HepG2 (cell line): ENCODE measurements at regions not wholly inside any gene's neighbourhood (a gene's known extent, or its start where the extent isn't known, plus 50 kb on each side); places are given as distances from the start of the nearest gene placed in this dataset.

Source experiments
- KLF15 ChIP-seq: sonication (generic); formaldehyde crosslinking; IDR thresholded peaks from 2 replicates; pipeline ENCODE4 v1.8.1; 2023; ENCODE audit warnings: borderline replicate concordance, mild to moderate bottlenecking, inconsistent platforms, missing genetic modification reagents, mixed read lengths
- MIER3 ChIP-seq: IDR thresholded peaks from 2 replicates; pipeline ENCODE4 v1.6.1; 2016; ENCODE audit warnings: missing compliant biosample characterization, borderline replicate concordance
- RBM39 ChIP-seq: fragments of 200-400 bp; formaldehyde crosslinking; IDR thresholded peaks from one replicate; pipeline ENCODE4 v1.6.1; 2018; ENCODE audit warnings: antibody characterized with exemption, mild to moderate bottlenecking, low read depth, low read length; ENCODE audit not compliant: poor library complexity, severe bottlenecking
- TCF12 ChIP-seq, 2 experiments: fragments of 450-650 bp in 1 of 2; sonication (generic) in 1 of 2; formaldehyde crosslinking in 1 of 2; IDR thresholded peaks; 2 replicates each; pipeline versions ENCODE4 v1.6.1 to v1.8.0; 2017 to 2022; ENCODE audit warnings: antibody characterized with exemption in 1 of 2, mild to moderate bottlenecking in 1 of 2, missing genetic modification reagents in 1 of 2, moderate library complexity in 1 of 2
- ZFP41 ChIP-seq: sonication (generic); formaldehyde crosslinking; IDR thresholded peaks from 2 replicates; pipeline ENCODE4 v1.4.0; 2020; ENCODE audit warnings: mild to moderate bottlenecking, missing genetic modification reagents, borderline replicate concordance
- ZHX2 ChIP-seq, 2 experiments: sonication (generic) in 1 of 2; formaldehyde crosslinking in 1 of 2; IDR thresholded peaks; 2 replicates each; pipeline versions ENCODE4 v1.6.1 to v1.9.0; 2014 to 2022; ENCODE audit warnings: antibody characterized with exemption in 1 of 2, borderline replicate concordance in 1 of 2, inconsistent platforms in 1 of 2, low read depth in 1 of 2, missing genetic modification reagents in 1 of 2
- ZNF260 ChIP-seq: sonication (generic); formaldehyde crosslinking; IDR thresholded peaks from 2 replicates; pipeline ENCODE4 v1.4.0; 2020; ENCODE audit warnings: missing genetic modification reagents, low read depth, mild to moderate bottlenecking, borderline replicate concordance
- ZSCAN21 ChIP-seq: sonication (generic); formaldehyde crosslinking; IDR thresholded peaks from 2 replicates; pipeline ENCODE4 v1.8.0; 2022; ENCODE audit warnings: mild to moderate bottlenecking, missing genetic modification reagents, moderate library complexity, borderline replicate concordance
- TF ChIP-seq, protein P1 (sequence below): IDR thresholded peaks from 2 replicates; pipeline ENCODE4 v1.6.1; 2016; ENCODE audit warnings: mild to moderate bottlenecking
- TF ChIP-seq, protein P2 (sequence below): sonication (generic); formaldehyde crosslinking; IDR thresholded peaks from 2 replicates; pipeline ENCODE4 v1.5.1; 2020; ENCODE audit warnings: mild to moderate bottlenecking, moderate library complexity, missing genetic modification reagents
- TF ChIP-seq, protein P3 (sequence below): IDR thresholded peaks from 2 replicates; pipeline ENCODE4 v1.6.1; 2018; ENCODE audit warnings: missing genetic modification reagents, mild to moderate bottlenecking, missing compliant biosample characterization
- TF ChIP-seq, protein P4 (sequence below): sonication (generic); formaldehyde crosslinking; IDR thresholded peaks from 2 replicates; pipeline ENCODE4 v1.4.0; 2020; ENCODE audit warnings: missing genetic modification reagents

- TF ChIP-seq, protein P1, sequence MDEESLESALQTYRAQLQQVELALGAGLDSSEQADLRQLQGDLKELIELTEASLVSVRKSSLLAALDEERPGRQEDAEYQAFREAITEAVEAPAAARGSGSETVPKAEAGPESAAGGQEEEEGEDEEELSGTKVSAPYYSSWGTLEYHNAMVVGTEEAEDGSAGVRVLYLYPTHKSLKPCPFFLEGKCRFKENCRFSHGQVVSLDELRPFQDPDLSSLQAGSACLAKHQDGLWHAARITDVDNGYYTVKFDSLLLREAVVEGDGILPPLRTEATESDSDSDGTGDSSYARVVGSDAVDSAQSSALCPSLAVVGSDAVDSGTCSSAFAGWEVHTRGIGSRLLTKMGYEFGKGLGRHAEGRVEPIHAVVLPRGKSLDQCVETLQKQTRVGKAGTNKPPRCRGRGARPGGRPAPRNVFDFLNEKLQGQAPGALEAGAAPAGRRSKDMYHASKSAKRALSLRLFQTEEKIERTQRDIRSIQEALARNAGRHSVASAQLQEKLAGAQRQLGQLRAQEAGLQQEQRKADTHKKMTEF = peak; percentile 78; the same call in 1 of the 2 replicates
- no peak for TF ChIP-seq ZHX2 (IDR thresholded peaks at IDR 0.05; ENCODE audit: low read depth)
- TF ChIP-seq ZHX2 (CRISPR knock-in tag; IDR thresholded peaks at IDR 0.05; ENCODE audit: borderline replicate concordance) = no peak
- TF ChIP-seq, protein P2, sequence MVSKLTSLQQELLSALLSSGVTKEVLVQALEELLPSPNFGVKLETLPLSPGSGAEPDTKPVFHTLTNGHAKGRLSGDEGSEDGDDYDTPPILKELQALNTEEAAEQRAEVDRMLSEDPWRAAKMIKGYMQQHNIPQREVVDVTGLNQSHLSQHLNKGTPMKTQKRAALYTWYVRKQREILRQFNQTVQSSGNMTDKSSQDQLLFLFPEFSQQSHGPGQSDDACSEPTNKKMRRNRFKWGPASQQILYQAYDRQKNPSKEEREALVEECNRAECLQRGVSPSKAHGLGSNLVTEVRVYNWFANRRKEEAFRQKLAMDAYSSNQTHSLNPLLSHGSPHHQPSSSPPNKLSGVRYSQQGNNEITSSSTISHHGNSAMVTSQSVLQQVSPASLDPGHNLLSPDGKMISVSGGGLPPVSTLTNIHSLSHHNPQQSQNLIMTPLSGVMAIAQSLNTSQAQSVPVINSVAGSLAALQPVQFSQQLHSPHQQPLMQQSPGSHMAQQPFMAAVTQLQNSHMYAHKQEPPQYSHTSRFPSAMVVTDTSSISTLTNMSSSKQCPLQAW = peak; percentile 65
- no peak for TF ChIP-seq KLF15 (CRISPR knock-in tag)
- no peak for TF ChIP-seq ZFP41 (CRISPR knock-in tag)
- TF ChIP-seq ZNF260 (CRISPR knock-in tag) = no peak
- no peak for TF ChIP-seq RBM39
- TF ChIP-seq, protein P3, sequence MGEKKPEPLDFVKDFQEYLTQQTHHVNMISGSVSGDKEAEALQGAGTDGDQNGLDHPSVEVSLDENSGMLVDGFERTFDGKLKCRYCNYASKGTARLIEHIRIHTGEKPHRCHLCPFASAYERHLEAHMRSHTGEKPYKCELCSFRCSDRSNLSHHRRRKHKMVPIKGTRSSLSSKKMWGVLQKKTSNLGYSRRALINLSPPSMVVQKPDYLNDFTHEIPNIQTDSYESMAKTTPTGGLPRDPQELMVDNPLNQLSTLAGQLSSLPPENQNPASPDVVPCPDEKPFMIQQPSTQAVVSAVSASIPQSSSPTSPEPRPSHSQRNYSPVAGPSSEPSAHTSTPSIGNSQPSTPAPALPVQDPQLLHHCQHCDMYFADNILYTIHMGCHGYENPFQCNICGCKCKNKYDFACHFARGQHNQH (CRISPR knock-in tag) = peak; percentile 89
- TF ChIP-seq, protein P4, sequence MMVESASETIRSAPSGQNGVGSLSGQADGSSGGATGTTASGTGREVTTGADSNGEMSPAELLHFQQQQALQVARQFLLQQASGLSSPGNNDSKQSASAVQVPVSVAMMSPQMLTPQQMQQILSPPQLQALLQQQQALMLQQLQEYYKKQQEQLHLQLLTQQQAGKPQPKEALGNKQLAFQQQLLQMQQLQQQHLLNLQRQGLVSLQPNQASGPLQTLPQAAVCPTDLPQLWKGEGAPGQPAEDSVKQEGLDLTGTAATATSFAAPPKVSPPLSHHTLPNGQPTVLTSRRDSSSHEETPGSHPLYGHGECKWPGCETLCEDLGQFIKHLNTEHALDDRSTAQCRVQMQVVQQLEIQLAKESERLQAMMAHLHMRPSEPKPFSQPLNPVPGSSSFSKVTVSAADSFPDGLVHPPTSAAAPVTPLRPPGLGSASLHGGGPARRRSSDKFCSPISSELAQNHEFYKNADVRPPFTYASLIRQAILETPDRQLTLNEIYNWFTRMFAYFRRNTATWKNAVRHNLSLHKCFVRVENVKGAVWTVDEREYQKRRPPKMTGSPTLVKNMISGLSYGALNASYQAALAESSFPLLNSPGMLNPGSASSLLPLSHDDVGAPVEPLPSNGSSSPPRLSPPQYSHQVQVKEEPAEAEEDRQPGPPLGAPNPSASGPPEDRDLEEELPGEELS = peak; percentile 84
- no peak for TF ChIP-seq ZSCAN21 (CRISPR knock-in tag)
- no peak for TF ChIP-seq TCF12 (IDR thresholded peaks at IDR 0.05)
- TF ChIP-seq TCF12 (CRISPR knock-in tag; IDR thresholded peaks at IDR 0.05) = no peak
- peak; percentile 82 for TF ChIP-seq MIER3 (CRISPR knock-in tag)
Observed at GRCh38 chr5:57650360-57651069, 167.9 kb upstream of the ACTBL2 start (continued).
